PC-3 (cell line): ENCODE measurements at regions not wholly inside any gene's neighbourhood (a gene's known extent, or its start where the extent isn't known, plus 50 kb on each side); places are given as distances from the start of the nearest gene placed in this dataset.
A peak's percentile ranks its signal among the peaks of the same experiment; 100 is the strongest.

ENCODE experiments used
- ATAC-seq: fragments of 200-7000 bp; cut with Tn5 transposase; 2 replicates; pipeline ENCODE4 v1.9.1; 2020; ENCODE audit warnings: mild to moderate bottlenecking, moderate library complexity
- BruUV-seq: library from RNA; stranded (reverse); fragments of 400-500 nt; replicated peaks from 2 replicates; lab custom pipeline; 2021; lab: Mats Ljungman, UMichigan
- CTCF ChIA-PET: fragments of 300-600 bp; sonication (Branson Sonifier 250); formaldehyde crosslinking; loops from one replicate; lab custom pipeline; 2022; ENCODE audit warnings: antibody characterized with exemption; lab: Charles Lee
- POLR2A ChIA-PET: fragments of 300-600 bp; sonication (Branson Sonifier 250); formaldehyde crosslinking; loops from one replicate; lab custom pipeline; 2022; ENCODE audit warnings: antibody characterized with exemption; ENCODE audit not compliant: unreplicated experiment; lab: Charles Lee
- DNase-seq: peaks from one replicate; pipeline ENCODE4 v3.0.0-alpha.2; 2015
- H2AFZ ChIP-seq: fragments of 300-600 bp; sonication (generic); 2 replicates; pipeline ENCODE4 v1.6.0; 2016; ENCODE audit warnings: antibody characterized with exemption, low read length
- H3F3A ChIP-seq: fragments of 300-600 bp; sonication (generic); one replicate; pipeline ENCODE4 v1.6.0; 2017; ENCODE audit warnings: antibody characterized with exemption, low read length, control low read depth, mild to moderate bottlenecking; ENCODE audit not compliant: unreplicated experiment
- H3K27ac ChIP-seq: fragments of 300-600 bp; sonication (generic); 2 replicates; pipeline ENCODE4 v1.5.1; 2016; ENCODE audit warnings: mild to moderate bottlenecking, low read length
- H3K27me3 ChIP-seq: fragments of 300-600 bp; sonication (generic); 2 replicates; pipeline ENCODE4 v1.6.1; 2016; ENCODE audit warnings: low read length, mixed read lengths
- H3K36me3 ChIP-seq: fragments of 300-600 bp; sonication (generic); 2 replicates; pipeline ENCODE4 v1.6.1; 2016; ENCODE audit warnings: low read depth, mixed run types, low read length, mixed read lengths
- H3K4me1 ChIP-seq: fragments of 300-600 bp; sonication (generic); 2 replicates; pipeline ENCODE4 v1.5.1; 2016; ENCODE audit warnings: low read length; ENCODE audit not compliant: insufficient read depth
- H3K4me2 ChIP-seq: fragments of 300-600 bp; sonication (generic); 2 replicates; pipeline ENCODE4 v1.6.0; 2016; ENCODE audit warnings: low read length
- H3K4me3 ChIP-seq: fragments of 300-600 bp; sonication (generic); 2 replicates; pipeline ENCODE4 v1.5.1; 2016; ENCODE audit warnings: mild to moderate bottlenecking, low read length, mixed read lengths
- H3K79me2 ChIP-seq: fragments of 300-600 bp; sonication (generic); 2 replicates; pipeline ENCODE4 v1.6.1; 2017; ENCODE audit warnings: low read length, mixed read lengths
- H3K9ac ChIP-seq: fragments of 300-600 bp; sonication (generic); 2 replicates; pipeline ENCODE4 v1.6.0; 2016; ENCODE audit warnings: mild to moderate bottlenecking, low read length
- H3K9me2 ChIP-seq: fragments of 300-600 bp; sonication (generic); replicated peaks from 2 replicates; pipeline ENCODE4 v1.6.1; 2016; ENCODE audit warnings: mixed run types, low read length, mixed read lengths
- H3K9me3 ChIP-seq: fragments of 300-600 bp; sonication (generic); 2 replicates; pipeline ENCODE4 v1.6.1; 2016; ENCODE audit warnings: low read length, mixed read lengths
- H4K20me1 ChIP-seq: fragments of 300-600 bp; sonication (generic); 2 replicates; pipeline ENCODE4 v1.6.1; 2016; ENCODE audit warnings: low read length, mixed read lengths
- CTCF ChIP-seq: fragments of 300-600 bp; sonication (generic); conservative IDR thresholded peaks from 2 replicates; pipeline ENCODE4 v1.5.1; 2017; ENCODE audit warnings: antibody characterized with exemption, low read depth, mild to moderate bottlenecking, low read length
- EZH2 ChIP-seq: fragments of 300-600 bp; sonication (generic); IDR thresholded peaks from one replicate; pipeline ENCODE4 v1.6.1; 2017; ENCODE audit warnings: antibody characterized with exemption, mild to moderate bottlenecking, low read length; ENCODE audit not compliant: unreplicated experiment
- EZH2phosphoT487 ChIP-seq: fragments of 300-600 bp; sonication (generic); IDR thresholded peaks from 2 replicates; pipeline ENCODE4 v1.6.1; 2018; ENCODE audit warnings: mild to moderate bottlenecking, antibody characterized with exemption, low read length, borderline replicate concordance
- intact Hi-C: fragments of 100-400 bp; cut with micrococcal nuclease; formaldehyde crosslinking; loops from 2 replicates; pipeline ENCODE4 v1.9.0; 2023

GRCh38 chr7:120089968-120090367 is 183.0 kb upstream of the KCND2 start:
- no peaks in the 10 kb centered on the region for H3K79me2 ChIP-seq
- intact Hi-C loops = loop anchor here (1.0 to 5.0 kb wide), 6 partner anchors 155 to 1173 kb away; no protein-coding TSS in a partner anchor

DNA sequence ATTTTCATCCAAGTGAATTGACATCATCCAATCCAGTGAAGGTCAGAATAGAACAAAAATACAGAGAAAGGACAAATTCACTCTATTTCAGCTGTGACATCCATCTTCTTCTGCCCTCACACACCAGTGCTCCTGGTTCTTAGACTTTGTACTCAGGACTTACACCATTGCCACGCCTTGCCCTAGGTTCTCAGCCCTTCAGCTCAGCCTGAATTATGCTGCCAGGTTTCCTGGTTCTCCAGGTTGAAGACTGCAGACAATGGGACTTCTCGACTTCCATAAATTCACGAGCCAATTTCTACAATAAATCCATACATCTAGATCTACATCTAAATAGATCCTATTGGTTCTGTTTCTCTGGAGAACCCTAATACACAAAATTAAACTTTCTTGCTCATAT is 181.2 kb upstream of the KCND2 start:
- ATAC-seq (no peak), DNase-seq (no peak)
- Histone ChIP-seq H4K20me1 (no peaks in the 10 kb centered on the region), H3K27me3 (no peaks in the 10 kb centered on the region), H3K9ac (no peak overlapping the region), H3K4me1 (no peaks in the 10 kb centered on the region), H3K36me3 (no peaks in the 10 kb centered on the region), H3F3A (no peaks in the 10 kb centered on the region), H2AFZ (no peak overlapping the region), H3K79me2 (no peaks in the 10 kb centered on the region), H3K4me3 (no peak overlapping the region), H3K27ac (no peak overlapping the region), H3K9me2 (no peaks in the 10 kb centered on the region), H3K9me3 (no peaks in the 10 kb centered on the region), H3K4me2 (no peak overlapping the region)
- ChIA-PET POLR2A (interaction anchor here (0.7 kb wide), 1 partner anchor 160 kb away, joined by 4 read pairs; no protein-coding TSS in a partner anchor), CTCF (no interaction called here)
- BruUV-seq = no TSS peak
- intact Hi-C loops = loop anchor here (5.0 kb wide), 2 partner anchors 835 to 1175 kb away; no protein-coding TSS in a partner anchor
- no peak for TF ChIP-seq CTCF
- no peak for TF ChIP-seq EZH2
- TF ChIP-seq EZH2phosphoT487 = no peak

More at GRCh38 chr7:120089968-120090367, 183.0 kb upstream of the KCND2 start:
- Histone ChIP-seq H3K9me2 (no peaks in the 10 kb centered on the region), H3F3A (no peaks in the 10 kb centered on the region), H3K4me2 (peak overlapping the region; percentile 29; the same call in 1 of the 2 replicates), H3K27ac (no peak overlapping the region), H3K9me3 (no peaks in the 10 kb centered on the region), H3K4me1 (no peaks in the 10 kb centered on the region), H3K36me3 (no peaks in the 10 kb centered on the region), H2AFZ (peak overlapping the region; percentile 55), H3K4me3 (no peak overlapping the region), H4K20me1 (no peaks in the 10 kb centered on the region), H3K27me3 (no peaks in the 10 kb centered on the region), H3K9ac (no peak overlapping the region)
- ChIA-PET POLR2A (no interaction called here), CTCF (interaction anchor here (0.6 to 0.8 kb wide), 2 partner anchors 677 to 1172 kb away, joined by 3 to 4 read pairs; no protein-coding TSS in a partner anchor)
- BruUV-seq = no TSS peak
- TF ChIP-seq CTCF (peak; percentile 59), EZH2 (no peak)
- DNase-seq = peak; percentile 65
- ATAC-seq = peak; percentile 98

GRCh38 chr7:120097020-120097419 is 176.0 kb upstream of the KCND2 start:
- H3K4me1 ChIP-seq = no peaks in the 10 kb centered on the region
- BruUV-seq = no TSS peak
- no peaks in the 10 kb centered on the region for H3K36me3 ChIP-seq
- H3K9me2 ChIP-seq = no peaks in the 10 kb centered on the region
- no peaks in the 10 kb centered on the region for H3K79me2 ChIP-seq
- H3K27ac ChIP-seq = no peak overlapping the region
- intact Hi-C loops = no loop called here
- no peaks in the 10 kb centered on the region for H3K9me3 ChIP-seq
- POLR2A ChIA-PET = no interaction called here
- no peaks in the 10 kb centered on the region for H3K27me3 ChIP-seq
- ATAC-seq (no peak), DNase-seq (no peak)
- H2AFZ ChIP-seq = no peak overlapping the region
- H3K4me2 ChIP-seq = no peak overlapping the region
- no peaks in the 10 kb centered on the region for H4K20me1 ChIP-seq
- CTCF ChIA-PET = no interaction called here
- no peak overlapping the region for H3K4me3 ChIP-seq
- H3F3A ChIP-seq = no peaks in the 10 kb centered on the region
- H3K9ac ChIP-seq = no peak overlapping the region
- TF ChIP-seq CTCF = no peak
- TF ChIP-seq EZH2phosphoT487 = no peak
- TF ChIP-seq EZH2 = no peak
